GM18907 (cell line): ENCODE measurements at regions not wholly inside any gene's neighbourhood (a gene's known extent, or its start where the extent isn't known, plus 50 kb on each side); places are given as distances from the start of the nearest gene placed in this dataset.

ENCODE experiments used
- ATAC-seq: cut with Tn5 transposase; IDR thresholded peaks from one replicate; pipeline ENCODE4 v1.9.1; 2021; ENCODE audit warnings: mild to moderate bottlenecking, moderate library complexity; ENCODE audit not compliant: unreplicated experiment

DNA sequence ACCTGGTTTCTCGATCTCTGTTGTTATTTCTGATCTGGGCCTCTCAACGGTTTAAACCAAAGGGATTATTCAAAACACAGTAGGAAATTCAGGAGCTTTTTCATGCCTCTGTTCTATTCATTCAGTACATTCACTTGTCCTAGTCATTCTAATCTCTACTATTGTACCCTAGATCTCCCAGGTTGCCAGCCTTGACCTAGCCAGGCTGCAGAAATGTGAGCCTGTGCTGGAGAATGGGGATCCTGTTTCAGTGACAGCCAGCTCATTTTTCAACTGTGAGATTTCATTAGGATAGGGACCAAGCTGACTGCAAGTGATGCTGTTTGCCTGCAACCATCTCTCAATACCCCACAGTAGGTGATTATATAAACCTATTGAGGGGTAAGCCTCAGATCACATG, 186.2 kb downstream of the CMPK2 start:
- no peak for ATAC-seq

DNA sequence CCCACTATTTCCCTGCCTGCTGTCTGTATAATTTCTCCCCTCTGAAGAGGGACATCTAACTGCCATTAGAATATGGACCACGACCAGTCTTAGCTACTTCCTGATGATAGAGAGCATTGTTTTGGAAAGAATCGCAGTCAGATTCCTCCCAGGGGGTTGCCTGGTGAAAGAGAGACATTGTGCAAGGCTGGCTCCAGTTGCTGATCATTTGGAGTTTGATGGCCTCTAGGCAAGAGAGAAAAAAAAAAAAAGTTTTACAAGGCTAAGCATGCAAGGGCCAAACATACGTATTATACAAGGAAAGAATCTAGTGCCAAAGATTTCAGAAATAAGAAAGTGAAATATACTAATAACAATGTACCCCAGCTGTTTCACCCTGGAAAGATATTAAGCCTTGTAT, 182.2 kb downstream of the CMPK2 start:
- no peak for ATAC-seq

DNA sequence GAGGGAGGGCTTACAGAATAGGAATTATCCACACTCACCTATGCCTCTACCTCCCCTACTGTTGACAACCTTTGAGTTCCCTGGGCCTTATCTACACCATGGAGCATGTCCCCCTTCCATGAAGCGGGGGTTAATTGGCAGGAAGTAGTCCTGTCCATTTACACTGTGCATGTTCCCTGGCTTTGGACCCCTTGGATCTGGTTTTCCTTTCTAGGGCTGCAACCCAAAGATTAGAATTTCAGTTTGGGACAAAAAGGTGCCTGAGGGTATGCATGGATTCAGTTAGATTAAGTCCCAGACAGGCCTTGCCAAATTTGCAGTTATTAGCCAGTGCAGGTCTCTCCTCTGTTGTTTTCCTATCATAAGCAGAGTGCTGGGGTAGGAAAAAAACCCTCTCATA, 180.3 kb downstream of the CMPK2 start:
- ATAC-seq = no peak

DNA sequence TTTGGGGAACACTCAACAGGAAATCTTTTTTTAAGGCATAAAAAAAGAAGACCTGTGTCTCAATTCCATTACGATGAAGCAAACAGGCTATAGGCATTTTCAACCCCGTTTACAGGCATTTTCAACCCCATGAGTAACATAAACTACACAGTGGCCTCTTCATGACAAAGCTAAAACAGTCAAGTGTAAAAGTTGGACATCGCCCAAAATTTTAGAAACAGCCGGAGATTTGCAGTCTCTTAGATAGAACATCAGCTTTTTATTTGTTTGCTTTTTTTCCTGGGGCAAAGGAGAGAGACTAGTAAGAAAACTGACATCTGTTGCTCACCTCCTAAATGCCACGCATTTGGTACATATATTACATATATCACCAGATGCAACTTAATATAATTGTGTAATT, 173.7 kb downstream of the CMPK2 start:
- no peak for ATAC-seq

DNA sequence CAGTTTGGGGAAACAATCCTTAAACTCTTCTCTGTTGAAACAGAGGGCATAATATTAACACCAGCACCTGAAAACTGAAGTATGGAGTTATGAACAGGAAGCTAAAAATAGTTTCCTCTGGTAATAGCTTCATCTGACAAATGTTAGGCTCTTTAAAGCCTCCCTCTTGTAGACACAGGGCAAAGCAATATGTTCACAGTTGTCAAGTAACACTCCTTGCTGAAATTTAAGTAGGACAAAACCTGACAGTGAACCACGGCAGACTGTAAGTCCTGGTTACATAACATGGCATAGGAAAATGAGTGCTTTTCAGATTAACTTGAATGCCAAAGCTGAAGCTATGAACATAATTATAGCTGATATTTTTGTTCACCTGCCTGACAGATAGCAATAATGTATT, 172.9 kb downstream of the CMPK2 start:
- ATAC-seq = no peak

DNA sequence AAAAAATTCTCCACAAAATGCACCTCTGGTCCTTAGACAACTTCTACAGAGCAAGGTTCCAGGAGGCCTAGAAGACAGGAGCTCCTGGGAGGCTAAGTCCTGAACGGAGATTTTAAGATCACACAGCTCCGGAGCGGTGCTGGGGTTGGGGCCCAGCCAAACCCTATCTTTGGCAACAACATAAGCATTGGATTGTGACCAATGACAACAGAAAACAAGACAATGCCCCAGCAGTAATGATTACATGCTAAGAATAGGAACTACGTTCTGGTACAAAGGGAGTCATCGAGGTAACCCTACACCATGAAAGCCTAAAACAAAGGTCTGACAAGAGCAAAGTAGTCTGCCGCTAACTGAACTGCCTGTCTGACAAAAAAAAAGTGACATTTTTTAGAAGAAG, 171.2 kb downstream of the CMPK2 start:
- ATAC-seq = no peak

DNA sequence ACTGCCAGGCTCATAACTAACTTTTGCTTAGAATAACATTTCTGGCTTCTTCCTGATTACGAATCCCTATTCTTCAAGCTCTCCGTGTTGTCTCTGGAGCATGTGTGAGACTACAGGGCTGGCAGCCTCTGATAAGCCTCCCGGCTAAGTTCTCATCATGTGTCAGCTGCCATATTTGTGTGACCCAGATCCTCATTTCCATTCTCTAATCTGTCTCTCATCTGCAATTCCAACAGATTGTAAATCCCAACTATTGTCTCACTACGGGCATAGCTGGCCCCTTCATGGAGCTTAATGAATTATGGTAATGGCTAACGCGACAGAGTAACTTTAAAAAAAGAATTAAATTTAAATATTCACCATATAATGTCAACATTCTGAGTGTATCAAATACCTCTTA, 165.4 kb downstream of the CMPK2 start:
- no peak for ATAC-seq

DNA sequence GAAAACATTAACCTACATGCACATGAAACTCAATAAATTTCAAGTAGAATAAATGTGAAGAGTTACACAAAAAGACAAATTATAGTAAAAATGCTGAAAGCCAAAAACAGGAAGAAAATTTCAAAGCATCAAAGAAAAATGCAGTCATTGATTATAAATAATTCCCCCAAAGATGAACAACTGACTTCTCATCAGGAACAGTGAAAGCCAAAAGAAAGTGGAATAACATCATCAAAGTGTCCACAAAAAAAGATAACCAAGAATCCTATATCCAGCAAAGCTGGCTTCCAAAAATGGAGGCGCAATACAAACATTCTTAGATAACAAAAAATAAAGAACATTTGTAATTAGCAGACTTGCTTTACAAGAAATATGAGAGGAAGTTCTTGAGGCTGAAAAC, 161.6 kb downstream of the CMPK2 start:
- no peak for ATAC-seq

DNA sequence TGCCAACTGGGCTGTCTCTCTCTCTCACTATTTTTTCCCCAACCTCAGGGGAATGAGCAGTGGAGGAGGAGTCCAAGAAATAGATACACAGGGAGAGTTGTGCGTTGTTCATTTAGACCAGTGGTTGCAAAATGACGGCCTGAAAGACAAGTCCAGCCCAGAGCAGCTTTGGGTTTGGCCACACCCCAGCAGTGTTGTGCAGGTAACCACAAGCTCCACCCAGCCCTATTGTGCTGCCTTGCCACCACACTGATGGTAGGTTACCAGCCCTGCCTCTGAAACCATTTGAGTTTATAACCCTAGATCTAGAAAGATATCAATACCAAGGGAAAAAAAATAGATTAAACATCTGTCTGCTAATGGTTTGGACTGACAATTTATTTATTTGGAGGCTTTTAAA, 144.3 kb downstream of the CMPK2 start:
- ATAC-seq = no peak

DNA sequence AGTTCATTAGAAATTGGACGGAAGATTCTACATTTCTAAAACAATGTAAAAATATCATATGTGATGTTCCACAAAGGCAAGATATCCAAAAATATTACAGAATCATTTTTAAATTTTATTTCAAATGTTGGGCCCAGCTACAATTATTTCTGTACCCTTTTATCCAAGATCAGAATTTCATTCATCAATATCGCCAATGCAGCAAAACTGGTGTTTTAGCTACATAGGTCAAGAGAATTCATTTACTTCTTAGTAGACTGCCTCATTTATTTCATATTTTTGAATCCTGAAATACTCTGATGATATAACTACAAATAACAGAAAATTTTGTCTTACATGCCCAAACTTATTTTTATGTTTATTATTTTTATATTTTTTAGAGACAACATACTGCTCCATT, 143.1 kb downstream of the CMPK2 start:
- no peak for ATAC-seq

DNA sequence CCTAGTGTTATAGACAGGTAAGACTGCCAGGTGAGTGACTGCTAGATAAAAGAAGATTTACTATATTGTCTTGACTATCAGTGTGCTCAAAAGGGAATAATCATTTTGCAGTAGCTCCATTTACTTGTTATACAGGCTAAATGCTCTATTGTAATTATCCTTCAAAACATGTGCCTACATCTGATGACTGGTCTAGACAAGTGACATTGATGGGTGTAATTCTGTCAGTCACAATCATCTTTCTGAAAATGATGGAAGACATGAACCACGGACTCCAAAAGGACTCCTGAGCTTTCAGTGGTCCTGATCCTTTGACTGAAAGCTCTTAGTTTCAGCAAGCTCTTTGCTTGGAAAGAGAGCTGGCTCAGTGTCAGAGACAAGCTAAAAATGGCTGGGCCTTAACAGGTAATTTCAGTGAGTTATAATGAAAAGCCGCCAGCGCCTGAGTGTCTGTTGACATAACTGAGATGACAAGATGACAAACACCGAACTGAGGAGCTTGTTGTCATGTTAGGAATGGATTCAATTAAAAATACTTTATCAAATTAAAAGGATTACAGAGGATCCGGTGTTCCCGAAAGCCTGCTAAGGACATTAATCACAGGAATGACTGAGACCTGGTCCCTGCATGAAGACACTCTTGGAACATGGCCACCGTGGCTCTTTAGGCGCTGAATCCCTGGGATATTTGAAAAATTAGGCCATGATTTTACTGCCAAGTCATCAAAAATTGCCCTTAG, 141.7 kb downstream of the CMPK2 start:
- no peak for ATAC-seq

DNA sequence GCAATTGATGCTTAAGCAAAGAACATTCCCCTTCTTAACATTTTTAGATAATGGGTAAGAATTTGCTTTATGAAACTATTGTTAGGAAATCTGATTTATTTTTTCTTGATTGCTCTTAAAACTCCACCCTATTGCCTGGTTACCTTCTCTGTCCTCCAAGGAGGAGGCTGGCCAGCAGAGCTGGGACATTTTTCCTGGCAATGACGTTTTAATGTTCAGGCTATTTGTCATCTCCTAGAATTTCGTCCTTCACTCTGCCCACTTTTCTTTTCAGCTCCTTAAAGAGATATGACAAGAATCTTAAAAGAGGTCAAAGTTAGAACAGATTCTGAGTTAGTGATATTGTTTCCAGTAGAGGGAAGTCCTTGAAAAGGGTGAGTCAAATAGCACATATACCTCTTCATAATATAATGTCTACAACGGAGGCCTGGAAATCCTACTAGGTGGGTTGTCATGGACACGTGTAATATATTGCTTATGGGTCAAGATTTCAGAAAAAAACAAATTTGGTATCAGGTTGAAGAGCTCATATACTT, 141.0 kb downstream of the CMPK2 start:
- ATAC-seq = no peak

DNA sequence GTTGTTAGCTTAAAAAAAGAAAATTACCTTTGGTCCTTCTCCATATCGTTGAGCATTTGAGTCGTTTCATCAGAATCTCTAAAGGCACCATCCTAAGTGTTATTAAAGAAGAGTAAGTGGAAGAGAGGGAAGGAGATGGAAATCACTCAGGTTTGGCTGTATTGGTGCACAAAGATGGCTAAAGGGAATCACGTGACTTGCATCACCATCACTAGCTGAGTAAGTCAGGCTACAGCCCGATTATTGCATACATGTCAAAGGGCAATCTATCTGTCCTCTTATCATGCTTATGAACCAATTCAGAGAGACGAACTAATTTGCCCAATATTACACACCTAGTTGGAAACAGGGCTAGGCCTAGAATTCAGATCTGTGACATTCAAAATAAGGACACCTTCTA, 137.6 kb downstream of the CMPK2 start:
- no peak for ATAC-seq

DNA sequence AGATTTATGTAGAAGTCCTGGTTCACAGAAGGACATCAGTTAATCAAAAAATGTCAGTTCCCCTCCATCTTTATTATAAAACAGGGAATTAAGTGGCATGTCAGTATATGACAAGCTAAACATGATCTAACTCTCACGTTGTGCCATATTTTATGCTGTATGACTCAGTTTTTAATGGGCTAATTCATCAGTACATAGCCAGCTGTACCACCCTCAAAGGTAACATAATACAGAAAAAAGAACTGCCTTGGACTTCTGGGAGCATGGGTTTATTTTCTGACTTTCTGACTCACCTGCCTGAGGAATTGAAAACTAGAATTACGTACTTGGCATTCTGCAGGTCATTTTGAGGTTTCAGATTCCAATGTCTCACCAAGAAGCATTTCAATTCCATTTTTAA, 135.7 kb downstream of the CMPK2 start:
- no peak for ATAC-seq

DNA sequence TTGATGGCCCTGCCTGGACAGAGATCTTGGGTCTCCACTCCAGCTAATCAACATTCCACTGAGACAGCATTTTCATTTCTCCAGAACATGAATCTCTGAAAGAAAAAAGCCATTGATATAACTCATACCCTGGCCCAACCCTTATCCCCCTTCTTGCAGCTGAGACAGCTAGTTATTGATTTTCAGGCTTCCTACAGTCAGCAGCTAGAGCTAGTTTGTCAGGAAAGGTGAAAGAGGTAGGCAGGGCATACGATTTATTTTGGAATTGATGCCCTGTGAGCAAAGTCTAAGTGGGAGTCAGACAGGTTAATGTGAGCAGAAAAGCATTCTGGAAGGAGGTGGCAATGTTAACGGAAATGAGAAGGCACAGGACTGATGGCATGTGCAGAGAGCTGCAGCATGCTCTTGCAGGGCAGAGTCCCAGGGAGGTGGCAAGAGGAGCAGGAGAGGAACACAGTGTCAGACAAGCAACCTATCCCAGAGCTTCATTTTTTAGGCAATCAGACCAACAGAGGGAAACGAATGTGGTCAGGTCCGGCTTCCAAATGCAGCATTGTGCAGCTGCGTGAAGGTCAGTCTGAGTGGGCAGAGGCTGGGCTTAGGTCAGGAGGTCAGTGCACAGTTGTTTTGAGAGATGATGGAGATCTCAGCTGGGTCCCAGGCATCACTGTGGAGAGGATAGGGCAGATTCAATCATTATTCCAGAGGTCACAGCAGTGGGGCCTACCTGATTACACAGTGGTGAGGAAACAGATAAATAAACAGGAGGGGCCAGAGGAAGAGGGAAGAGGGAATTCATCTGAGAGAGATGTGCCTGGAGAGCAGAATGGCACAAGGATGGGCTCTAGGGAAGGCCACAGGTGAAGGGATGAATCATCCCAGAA, 134.8 kb downstream of the CMPK2 start:
- no peak for ATAC-seq

DNA sequence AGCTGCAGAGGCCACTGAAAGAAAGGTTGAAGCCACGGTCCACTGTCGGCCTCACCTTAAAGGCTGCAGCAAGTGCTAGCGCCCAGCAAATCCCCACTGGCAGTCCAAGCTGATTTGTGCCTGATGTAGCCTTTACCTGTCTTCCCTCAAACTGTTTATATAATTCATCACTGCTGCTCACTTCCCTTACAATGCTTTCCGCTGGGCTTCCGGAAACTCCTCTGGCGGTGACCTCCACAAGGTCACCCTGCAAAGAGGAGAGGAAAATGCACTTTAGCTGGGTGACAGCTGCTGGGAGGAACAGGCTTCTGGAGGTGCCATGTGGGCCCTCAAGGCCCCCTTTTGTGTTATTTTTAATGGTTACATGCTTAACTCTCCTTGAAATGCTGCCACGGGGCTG, 126.2 kb downstream of the CMPK2 start:
- no peak for ATAC-seq

DNA sequence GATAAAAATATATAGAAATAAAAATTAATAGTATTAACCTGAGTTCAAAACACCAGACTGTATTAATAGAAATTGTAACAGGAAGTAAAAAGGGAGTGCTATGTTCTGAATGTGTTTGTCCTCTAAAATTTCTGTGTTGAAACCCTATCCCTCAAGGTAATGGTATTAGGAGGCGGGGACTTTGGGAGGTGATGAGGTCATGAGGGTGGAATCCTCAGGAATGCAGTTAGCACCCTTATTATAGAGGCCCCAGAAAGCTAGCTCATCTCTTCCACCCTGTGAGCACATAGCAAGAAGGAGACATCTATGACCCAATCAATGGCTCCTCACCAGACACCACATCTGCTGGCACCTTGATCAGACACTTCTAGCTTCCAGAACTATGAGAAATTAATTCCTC, 124.5 kb downstream of the CMPK2 start:
- no peak for ATAC-seq

DNA sequence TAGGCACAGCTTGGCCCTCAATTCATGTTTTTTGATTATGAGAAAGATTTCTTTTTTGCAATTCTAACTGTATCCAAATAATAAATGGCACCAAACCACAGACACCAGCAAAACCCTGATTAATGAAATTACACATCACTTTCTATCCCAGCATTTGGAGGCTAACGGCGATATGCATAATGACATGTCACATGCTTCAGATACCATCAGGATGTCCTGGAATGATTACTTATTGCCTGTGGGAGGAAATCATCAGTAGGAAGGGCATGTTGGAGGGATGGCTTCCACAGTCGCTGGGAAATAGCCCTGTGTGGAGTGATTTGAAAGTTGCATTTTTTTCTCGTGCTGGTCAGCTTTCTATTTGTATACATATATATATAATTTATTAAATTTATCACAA, 121.7 kb downstream of the CMPK2 start:
- ATAC-seq = no peak

DNA sequence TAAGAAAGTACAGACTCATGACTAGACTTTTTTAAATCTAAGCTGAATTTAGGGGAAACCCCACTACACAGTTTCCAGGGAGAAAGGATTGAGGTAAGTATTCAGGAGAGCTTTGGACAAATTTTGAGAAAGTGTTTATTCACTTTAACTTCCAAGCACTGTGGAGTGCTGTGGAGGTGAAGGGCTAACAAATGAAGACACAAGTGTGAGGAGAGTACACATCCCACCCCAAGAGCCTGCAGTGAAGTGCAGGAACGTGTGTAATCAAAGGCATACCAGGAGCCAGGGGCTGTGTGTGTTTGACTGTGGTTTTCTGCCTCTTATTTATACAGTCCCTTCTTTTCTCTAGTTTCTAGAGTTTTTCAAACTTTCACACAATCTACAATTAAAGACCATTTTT, 118.3 kb downstream of the CMPK2 start:
- no peak for ATAC-seq

DNA sequence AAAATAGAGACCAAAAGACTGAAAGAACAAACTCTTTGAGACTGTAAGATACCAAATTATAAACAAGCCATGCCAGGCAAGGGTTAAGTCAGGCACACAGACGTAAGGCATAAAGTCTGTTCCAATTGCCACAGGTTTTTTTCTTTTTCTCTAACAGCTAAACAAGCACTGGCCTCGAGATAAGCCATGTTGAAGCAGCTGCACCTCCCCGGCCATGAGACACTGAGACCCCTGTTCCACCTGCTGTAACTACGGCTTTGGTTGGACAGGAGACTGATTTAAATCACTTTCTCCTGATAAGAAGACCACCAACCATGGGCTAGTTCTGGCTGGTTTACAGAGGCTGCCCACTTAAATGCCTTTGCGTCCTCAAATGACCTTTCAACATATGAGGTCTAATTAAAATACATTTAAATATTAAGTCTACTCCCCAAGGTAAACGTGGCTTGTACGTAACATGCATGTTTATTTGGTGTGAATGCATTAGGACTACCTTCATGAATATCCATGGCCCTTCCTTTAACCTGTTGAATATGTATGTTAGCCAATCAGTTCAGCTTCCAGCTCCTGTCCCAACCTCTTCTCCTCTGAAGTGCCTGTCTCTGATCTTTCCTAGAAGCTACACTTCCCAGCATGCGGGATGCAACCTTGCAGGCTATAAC, 117.2 kb downstream of the CMPK2 start:
- ATAC-seq = no peak

DNA sequence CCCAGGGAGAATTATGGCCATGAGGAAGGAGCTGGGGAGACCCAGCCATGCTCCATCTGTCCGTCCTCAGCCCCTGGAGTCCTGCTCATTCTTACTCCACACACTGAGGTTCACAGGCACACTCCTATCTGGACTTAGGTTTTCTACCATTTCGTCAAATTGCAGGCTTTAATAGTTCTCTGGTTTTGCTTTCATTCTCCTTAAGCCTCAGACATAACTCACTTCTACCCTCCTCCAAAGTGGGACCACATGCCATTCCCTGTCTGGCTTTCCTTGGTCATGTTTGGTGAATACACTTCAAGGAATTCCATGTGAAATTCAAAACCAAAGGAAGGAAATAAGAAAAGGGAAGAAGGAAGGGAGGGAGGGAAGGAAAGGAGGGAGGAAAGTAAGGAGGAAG, 115.7 kb downstream of the CMPK2 start:
- no peak for ATAC-seq
